ENCODE measurements at regions not wholly inside any gene's neighbourhood (a gene's known extent, or its start where the extent isn't known, plus 50 kb on each side); places are given as distances from the start of the nearest gene placed in this dataset.

DNA sequence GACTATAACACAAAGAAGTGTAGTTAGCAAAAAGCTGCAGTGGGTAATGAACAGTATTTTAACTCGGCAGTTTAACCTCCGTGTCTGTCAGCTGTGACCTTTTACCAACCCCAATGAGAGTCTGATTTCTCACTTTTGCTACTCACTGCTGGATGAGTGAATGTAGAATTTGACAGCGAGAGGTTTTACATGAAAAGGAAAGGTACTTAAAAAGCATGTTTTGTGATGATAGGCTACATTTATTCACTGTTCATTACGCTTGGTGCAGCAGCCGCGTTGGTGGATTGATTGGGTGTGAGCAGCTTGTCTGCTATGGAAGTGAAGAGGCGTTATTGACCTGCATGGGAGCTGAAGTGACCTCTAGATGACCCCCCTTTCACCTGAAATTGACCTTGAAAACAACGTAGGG lies 867.7 kb downstream of the NR2F1-AS1 start:
- Histone ChIP-seq H3K4me1 (ENCODE audit: control insufficient read depth in 1 of 2, insufficient read depth in 2 of 2, low read length in 2 of 2) (no peaks in the 10 kb centered on the region), H4K12ac (ENCODE audit: low read depth, low read length) (no peak overlapping the region), H3K4ac (ENCODE audit: low read depth, low read length) (no peak overlapping the region), H3K18ac (ENCODE audit: low read length) (no peak overlapping the region), H2AK5ac (ENCODE audit: low read length) (no peak overlapping the region), H3K27me3 (ENCODE audit: insufficient read depth, low read length) (no peaks in the 10 kb centered on the region), H3K9ac (ENCODE audit: low read length) (no peak overlapping the region), H3K14ac (ENCODE audit: low read length) (no peak overlapping the region), H3K36me3 (ENCODE audit: control insufficient read depth in 1 of 2, insufficient read depth in 2 of 2, low read length in 2 of 2) (no peaks in the 10 kb centered on the region), H4K8ac (ENCODE audit: low read depth, low read length) (no peak overlapping the region), H3K79me1 (ENCODE audit: low read length) (no peaks in the 10 kb centered on the region), H3K27ac (ENCODE audit: low read depth, low read length) (no peak overlapping the region), H2BK120ac (ENCODE audit: insufficient read depth, low read length, poor library complexity) (no peak overlapping the region), H3K23ac (ENCODE audit: low read length) (no peak overlapping the region), H2BK5ac (ENCODE audit: low read depth, low read length, poor library complexity) (no peak overlapping the region), H4K91ac (ENCODE audit: low read depth, low read length) (no peak overlapping the region), H3K9me3 (ENCODE audit: insufficient read depth, low read depth, low read length) (no peaks in the 10 kb centered on the region), H2BK12ac (ENCODE audit: low read length) (no peak overlapping the region), H2AFZ (ENCODE audit: insufficient read depth, low read length, poor library complexity) (no peak overlapping the region), H3K4me3 (ENCODE audit: low read depth, low read length) (no peak overlapping the region), H3K79me2 (ENCODE audit: control insufficient read depth, insufficient read depth, low read length, poor library complexity) (no peaks in the 10 kb centered on the region), H3K4me2 (ENCODE audit: low read length) (no peak overlapping the region)
- WGBS (ENCODE audit: extremely low coverage, insufficient coverage, insufficient read length), result no CpG with 5 or more reads among the region's 8 CpGs
- no peak for DNase-seq

DNA sequence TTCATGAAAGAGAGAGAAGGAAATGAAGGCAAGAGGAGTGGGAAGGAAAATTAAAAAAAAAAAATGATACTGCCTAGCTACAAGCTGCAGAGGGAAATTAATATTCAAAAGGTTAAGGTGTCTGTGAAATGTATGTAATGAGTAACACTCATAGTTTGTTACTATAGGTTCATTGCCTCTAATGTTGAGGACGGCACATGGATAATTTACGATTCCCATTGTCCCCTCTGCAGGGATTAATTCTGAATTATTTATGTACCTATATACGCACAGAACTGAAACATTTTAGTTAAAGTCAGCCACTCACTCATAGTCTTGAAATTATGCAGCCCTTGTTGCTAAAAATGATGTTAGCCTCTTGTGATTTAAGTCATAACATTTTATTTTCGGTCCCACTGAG lies 869.1 kb downstream of the NR2F1-AS1 start:
- no CpG with 5 or more reads among the region's 4 CpGs for WGBS (ENCODE audit: extremely low coverage, insufficient coverage, insufficient read length)
- Histone ChIP-seq H2AK5ac (ENCODE audit: low read length) (no peak overlapping the region), H3K4ac (ENCODE audit: low read depth, low read length) (no peak overlapping the region)

DNA sequence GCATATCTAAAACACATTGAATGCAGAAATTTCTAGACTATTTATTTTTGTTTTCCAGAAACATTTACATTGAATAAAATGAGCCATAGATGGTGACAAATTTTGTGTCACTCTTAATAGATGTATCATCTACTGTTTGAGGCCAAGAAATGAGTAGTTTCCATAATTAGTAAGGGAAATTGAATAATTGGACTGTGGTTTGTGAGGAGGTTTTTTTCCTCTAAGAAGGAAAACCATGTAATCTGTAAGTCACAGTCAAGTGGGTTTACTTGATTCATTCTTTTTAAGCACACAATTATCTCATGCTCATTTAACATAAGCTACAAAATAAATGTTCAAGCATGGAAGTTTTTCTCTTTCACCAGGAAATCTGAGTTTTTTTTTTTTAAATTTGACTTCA lies 876.4 kb downstream of the NR2F1-AS1 start:
- Histone ChIP-seq H4K91ac (ENCODE audit: low read depth, low read length) (no peak overlapping the region), H3K27ac (ENCODE audit: low read depth, low read length) (no peak overlapping the region), H3K23ac (ENCODE audit: low read length) (no peak overlapping the region), H3K9me3 (ENCODE audit: insufficient read depth, low read depth, low read length) (no peaks in the 10 kb centered on the region), H3K36me3 (ENCODE audit: control insufficient read depth in 1 of 2, insufficient read depth in 2 of 2, low read length in 2 of 2) (no peaks in the 10 kb centered on the region), H3K9ac (ENCODE audit: low read length) (no peak overlapping the region), H3K4me3 (ENCODE audit: low read depth, low read length) (no peak overlapping the region), H3K18ac (ENCODE audit: low read length) (no peak overlapping the region), H3K4me1 (ENCODE audit: control insufficient read depth in 1 of 2, insufficient read depth in 2 of 2, low read length in 2 of 2) (no peaks in the 10 kb centered on the region), H3K79me1 (ENCODE audit: low read length) (no peaks in the 10 kb centered on the region), H2BK12ac (ENCODE audit: low read length) (no peak overlapping the region), H3K4ac (ENCODE audit: low read depth, low read length) (no peak overlapping the region), H2AK5ac (ENCODE audit: low read length) (no peak overlapping the region), H2AFZ (ENCODE audit: insufficient read depth, low read length, poor library complexity) (no peak overlapping the region), H2BK120ac (ENCODE audit: insufficient read depth, low read length, poor library complexity) (no peak overlapping the region), H2BK5ac (ENCODE audit: low read depth, low read length, poor library complexity) (no peak overlapping the region), H3K4me2 (ENCODE audit: low read length) (no peak overlapping the region), H3K27me3 (ENCODE audit: insufficient read depth, low read length) (no peaks in the 10 kb centered on the region), H4K12ac (ENCODE audit: low read depth, low read length) (no peak overlapping the region), H3K79me2 (ENCODE audit: control insufficient read depth, insufficient read depth, low read length, poor library complexity) (no peaks in the 10 kb centered on the region), H4K8ac (ENCODE audit: low read depth, low read length) (no peak overlapping the region), H3K14ac (ENCODE audit: low read length) (no peak overlapping the region)
- DNase-seq, result no peak

More for the DNA sequence above, 869.1 kb downstream of the NR2F1-AS1 start:
- no peak for DNase-seq
- no peak overlapping the region for H2BK12ac ChIP-seq (ENCODE audit: low read length)
- no peak overlapping the region for H4K91ac ChIP-seq (ENCODE audit: low read depth, low read length)
- no peak overlapping the region for H3K9ac ChIP-seq (ENCODE audit: low read length)
- no peak overlapping the region for H3K4me3 ChIP-seq (ENCODE audit: low read depth, low read length)
- no peak overlapping the region for H3K18ac ChIP-seq (ENCODE audit: low read length)
- H3K36me3 ChIP-seq (ENCODE audit: control insufficient read depth in 1 of 2, insufficient read depth in 2 of 2, low read length in 2 of 2), result no peaks in the 10 kb centered on the region
- no peak overlapping the region for H4K8ac ChIP-seq (ENCODE audit: low read depth, low read length)
- no peak overlapping the region for H2AFZ ChIP-seq (ENCODE audit: insufficient read depth, low read length, poor library complexity)
- H3K79me1 ChIP-seq (ENCODE audit: low read length), result no peaks in the 10 kb centered on the region
- no peaks in the 10 kb centered on the region for H3K79me2 ChIP-seq (ENCODE audit: control insufficient read depth, insufficient read depth, low read length, poor library complexity)
- no peaks in the 10 kb centered on the region for H3K27me3 ChIP-seq (ENCODE audit: insufficient read depth, low read length)
- no peak overlapping the region for H3K27ac ChIP-seq (ENCODE audit: low read depth, low read length)
- no peak overlapping the region for H3K23ac ChIP-seq (ENCODE audit: low read length)
- no peaks in the 10 kb centered on the region for H3K4me1 ChIP-seq (ENCODE audit: control insufficient read depth in 1 of 2, insufficient read depth in 2 of 2, low read length in 2 of 2)
- H4K12ac ChIP-seq (ENCODE audit: low read depth, low read length), result no peak overlapping the region
- no peak overlapping the region for H3K14ac ChIP-seq (ENCODE audit: low read length)
- no peak overlapping the region for H2BK5ac ChIP-seq (ENCODE audit: low read depth, low read length, poor library complexity)
- no peak overlapping the region for H3K4me2 ChIP-seq (ENCODE audit: low read length)
- no peaks in the 10 kb centered on the region for H3K9me3 ChIP-seq (ENCODE audit: insufficient read depth, low read depth, low read length)
- H2BK120ac ChIP-seq (ENCODE audit: insufficient read depth, low read length, poor library complexity), result no peak overlapping the region

DNA sequence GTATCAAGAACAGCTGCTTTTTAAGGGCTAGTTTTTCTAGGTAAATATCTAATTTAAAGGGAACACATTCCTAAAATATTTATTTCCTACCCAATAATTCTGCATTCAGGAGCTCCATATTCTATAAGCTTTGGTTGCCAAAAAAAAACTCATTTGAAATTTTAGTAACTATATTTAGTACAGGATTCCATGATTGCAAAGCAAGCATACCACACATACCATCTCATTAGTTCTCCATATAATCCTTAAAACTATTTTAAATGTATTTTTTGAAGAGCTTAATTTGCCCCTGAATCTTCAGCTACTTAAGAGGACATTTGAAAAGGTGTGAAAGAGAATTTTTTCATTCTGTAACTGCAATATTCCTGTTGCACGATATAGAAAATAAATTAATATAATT lies 877.0 kb downstream of the NR2F1-AS1 start:
- H2BK12ac ChIP-seq (ENCODE audit: low read length), result no peak overlapping the region
- H4K12ac ChIP-seq (ENCODE audit: low read depth, low read length), result no peak overlapping the region
- no peak overlapping the region for H3K4me3 ChIP-seq (ENCODE audit: low read depth, low read length)
- no peak overlapping the region for H2AK5ac ChIP-seq (ENCODE audit: low read length)
- H4K8ac ChIP-seq (ENCODE audit: low read depth, low read length), result no peak overlapping the region
- no peak overlapping the region for H3K4ac ChIP-seq (ENCODE audit: low read depth, low read length)
- no peak for DNase-seq
- no peak overlapping the region for H2BK5ac ChIP-seq (ENCODE audit: low read depth, low read length, poor library complexity)
- no peak overlapping the region for H3K9ac ChIP-seq (ENCODE audit: low read length)
- no peak overlapping the region for H2BK120ac ChIP-seq (ENCODE audit: insufficient read depth, low read length, poor library complexity)
- H3K9me3 ChIP-seq (ENCODE audit: insufficient read depth, low read depth, low read length), result no peaks in the 10 kb centered on the region
- H4K91ac ChIP-seq (ENCODE audit: low read depth, low read length), result no peak overlapping the region
- H3K79me2 ChIP-seq (ENCODE audit: control insufficient read depth, insufficient read depth, low read length, poor library complexity), result no peaks in the 10 kb centered on the region
- no peaks in the 10 kb centered on the region for H3K27me3 ChIP-seq (ENCODE audit: insufficient read depth, low read length)
- H3K36me3 ChIP-seq (ENCODE audit: control insufficient read depth in 1 of 2, insufficient read depth in 2 of 2, low read length in 2 of 2), result no peaks in the 10 kb centered on the region
- no peak overlapping the region for H2AFZ ChIP-seq (ENCODE audit: insufficient read depth, low read length, poor library complexity)
- no peak overlapping the region for H3K23ac ChIP-seq (ENCODE audit: low read length)
- no peak overlapping the region for H3K4me2 ChIP-seq (ENCODE audit: low read length)
- H3K18ac ChIP-seq (ENCODE audit: low read length), result no peak overlapping the region
- H3K79me1 ChIP-seq (ENCODE audit: low read length), result no peaks in the 10 kb centered on the region
- no peak overlapping the region for H3K27ac ChIP-seq (ENCODE audit: low read depth, low read length)
- no peak overlapping the region for H3K14ac ChIP-seq (ENCODE audit: low read length)
- no peaks in the 10 kb centered on the region for H3K4me1 ChIP-seq (ENCODE audit: control insufficient read depth in 1 of 2, insufficient read depth in 2 of 2, low read length in 2 of 2)
- WGBS (ENCODE audit: extremely low coverage, insufficient coverage, insufficient read length), result no CpG with 5 or more reads among the region's 1 CpG
